Esophagus muscularis mucosa (tissue), 3 donors: ENCODE measurements at regions not wholly inside any gene's neighbourhood (a gene's known extent, or its start where the extent isn't known, plus 50 kb on each side); places are given as distances from the start of the nearest gene placed in this dataset.

ENCODE experiments used
- CTCF ChIP-seq, 3 experiments: fragments of 200-600 bp in 2 of 3; fragments of 450-650 bp in 1 of 3; sonication (generic) in 2 of 3; IDR thresholded peaks; one replicate each; pipeline ENCODE4 v1.5.1; 2017 to 2019; ENCODE audit warnings: antibody characterized with exemption in 3 of 3, mild to moderate bottlenecking in 2 of 3, moderate library complexity in 1 of 3
- POLR2A ChIP-seq: fragments of 450-650 bp; IDR thresholded peaks from one replicate; pipeline ENCODE4 v1.6.1; 2017; ENCODE audit warnings: antibody characterized with exemption, moderate library complexity, mild to moderate bottlenecking, low read depth
- POLR2AphosphoS5 ChIP-seq, 2 donors: sonication (generic); formaldehyde crosslinking; IDR thresholded peaks; one replicate each; pipeline ENCODE4 v1.6.1; 2017; ENCODE audit warnings: antibody characterized with exemption in 2 of 2

GRCh38 chr19:28868836-28869235 is 344.1 kb downstream of the UQCRFS1 start:
- no peak for TF ChIP-seq POLR2A
- no peak for TF ChIP-seq CTCF (IDR thresholded peaks at IDR 0.05)
- no peak for TF ChIP-seq POLR2AphosphoS5 (IDR thresholded peaks at IDR 0.05)
